ENCODE measurements at regions not wholly inside any gene's neighbourhood (a gene's known extent, or its start where the extent isn't known, plus 50 kb on each side); places are given as distances from the start of the nearest gene placed in this dataset.

- TF ChIP-seq CTCF (conservative IDR thresholded peaks at IDR 0.05) (no peak), ZFX (IDR thresholded peaks at IDR 0.05) (no peak)
These were observed 119.3 kb downstream of the RASGEF1B start for GRCh38 chr4:81352446-81352835.

All from C4-2B (cell line).